GM19238 (cell line): ENCODE measurements at regions not wholly inside any gene's neighbourhood (a gene's known extent, or its start where the extent isn't known, plus 50 kb on each side); places are given as distances from the start of the nearest gene placed in this dataset.

Source experiments
- DNase-seq: peaks from one replicate; pipeline ENCODE4 v3.0.0; 2011; ENCODE audit warnings: low spot score; ENCODE audit not compliant: insufficient read length

- DNase-seq: peak; percentile 13
Measured at GRCh38 chr4:171639540-171639939, 173.7 kb upstream of the GALNTL6 start.

- no peak for DNase-seq
Measured at GRCh38 chr4:171636606-171637005, 176.6 kb upstream of the GALNTL6 start.

GRCh38 chr4:171629737-171630136 is 183.5 kb upstream of the GALNTL6 start:
- DNase-seq: no peak

- DNase-seq: no peak
Measured at GRCh38 chr4:171629182-171629581, 184.0 kb upstream of the GALNTL6 start.

- no peak for DNase-seq
Measured at GRCh38 chr4:171626554-171626953, 186.7 kb upstream of the GALNTL6 start.

- DNase-seq: no peak
Measured at GRCh38 chr4:171622729-171623128, 190.5 kb upstream of the GALNTL6 start.

- DNase-seq: no peak
Measured at GRCh38 chr4:171621646-171622045, 191.6 kb upstream of the GALNTL6 start.

- DNase-seq: no peak
Measured at GRCh38 chr4:171612907-171613306, 200.3 kb upstream of the GALNTL6 start.

- DNase-seq: no peak
Measured at GRCh38 chr4:171602638-171603355, 210.4 kb upstream of the GALNTL6 start.

GRCh38 chr4:171601091-171601490 is 212.1 kb upstream of the GALNTL6 start:
- no peak for DNase-seq

GRCh38 chr4:171599628-171600027 is 213.6 kb upstream of the GALNTL6 start:
- no peak for DNase-seq

GRCh38 chr4:171594293-171594692 is 218.9 kb upstream of the GALNTL6 start:
- no peak for DNase-seq

- no peak for DNase-seq
Measured at GRCh38 chr4:171590716-171591115, 222.5 kb upstream of the GALNTL6 start.

- DNase-seq: no peak
Measured at GRCh38 chr4:171588764-171589163, 224.4 kb upstream of the GALNTL6 start.

- no peak for DNase-seq
Measured at GRCh38 chr4:171588051-171588545, 225.1 kb upstream of the GALNTL6 start.

GRCh38 chr4:171583790-171584189 is 229.4 kb upstream of the GALNTL6 start:
- DNase-seq: no peak

- no peak for DNase-seq
Measured at GRCh38 chr4:171582961-171583581, 230.1 kb upstream of the GALNTL6 start.

- no peak for DNase-seq
Measured at GRCh38 chr4:171573181-171573580, 240.0 kb upstream of the GALNTL6 start.

GRCh38 chr4:171565130-171565788 is 247.9 kb upstream of the GALNTL6 start:
- no peak for DNase-seq

GRCh38 chr4:171561419-171561818 is 251.8 kb upstream of the GALNTL6 start:
- no peak for DNase-seq

- DNase-seq: no peak
Measured at GRCh38 chr4:171553961-171554360, 259.2 kb upstream of the GALNTL6 start.

- no peak for DNase-seq
Measured at GRCh38 chr4:171542640-171543039, 270.6 kb upstream of the GALNTL6 start.
